ENCODE measurements at regions not wholly inside any gene's neighbourhood (a gene's known extent, or its start where the extent isn't known, plus 50 kb on each side); places are given as distances from the start of the nearest gene placed in this dataset.

DNA sequence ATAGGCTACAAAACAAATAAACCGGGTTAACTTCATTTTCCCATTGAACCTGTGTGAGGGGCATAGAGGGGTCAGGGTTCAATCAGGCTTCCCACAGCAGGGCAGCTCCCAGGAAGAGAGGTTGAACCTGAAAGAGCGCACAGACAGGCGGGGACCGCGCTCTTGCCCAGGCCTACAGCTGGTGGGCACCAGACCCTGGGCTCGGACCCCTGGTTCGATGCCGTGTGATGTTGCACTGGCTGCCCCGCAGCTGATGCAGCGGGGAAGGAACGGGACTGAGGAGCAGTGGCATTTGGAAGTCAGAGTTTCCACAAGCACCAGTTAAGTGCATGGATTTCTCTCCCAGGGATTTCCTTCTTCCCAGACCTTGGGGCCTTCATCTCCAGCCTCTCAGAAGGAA lies 72.6 kb upstream of the INSIG1 start:
- CTCF ChIA-PET = no interaction called here
- TF ChIP-seq, protein P1, sequence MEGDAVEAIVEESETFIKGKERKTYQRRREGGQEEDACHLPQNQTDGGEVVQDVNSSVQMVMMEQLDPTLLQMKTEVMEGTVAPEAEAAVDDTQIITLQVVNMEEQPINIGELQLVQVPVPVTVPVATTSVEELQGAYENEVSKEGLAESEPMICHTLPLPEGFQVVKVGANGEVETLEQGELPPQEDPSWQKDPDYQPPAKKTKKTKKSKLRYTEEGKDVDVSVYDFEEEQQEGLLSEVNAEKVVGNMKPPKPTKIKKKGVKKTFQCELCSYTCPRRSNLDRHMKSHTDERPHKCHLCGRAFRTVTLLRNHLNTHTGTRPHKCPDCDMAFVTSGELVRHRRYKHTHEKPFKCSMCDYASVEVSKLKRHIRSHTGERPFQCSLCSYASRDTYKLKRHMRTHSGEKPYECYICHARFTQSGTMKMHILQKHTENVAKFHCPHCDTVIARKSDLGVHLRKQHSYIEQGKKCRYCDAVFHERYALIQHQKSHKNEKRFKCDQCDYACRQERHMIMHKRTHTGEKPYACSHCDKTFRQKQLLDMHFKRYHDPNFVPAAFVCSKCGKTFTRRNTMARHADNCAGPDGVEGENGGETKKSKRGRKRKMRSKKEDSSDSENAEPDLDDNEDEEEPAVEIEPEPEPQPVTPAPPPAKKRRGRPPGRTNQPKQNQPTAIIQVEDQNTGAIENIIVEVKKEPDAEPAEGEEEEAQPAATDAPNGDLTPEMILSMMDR (IDR thresholded peaks at IDR 0.05; ENCODE audit: insufficient read depth, low read length, missing control alignments) = no peak
- POLR2A ChIA-PET = no interaction called here
- H3K4me3 ChIP-seq (ENCODE audit: low read depth, low read length) = no peak overlapping the region
- DNase-seq (ENCODE audit: low read depth, low spot score) = no peak

DNA sequence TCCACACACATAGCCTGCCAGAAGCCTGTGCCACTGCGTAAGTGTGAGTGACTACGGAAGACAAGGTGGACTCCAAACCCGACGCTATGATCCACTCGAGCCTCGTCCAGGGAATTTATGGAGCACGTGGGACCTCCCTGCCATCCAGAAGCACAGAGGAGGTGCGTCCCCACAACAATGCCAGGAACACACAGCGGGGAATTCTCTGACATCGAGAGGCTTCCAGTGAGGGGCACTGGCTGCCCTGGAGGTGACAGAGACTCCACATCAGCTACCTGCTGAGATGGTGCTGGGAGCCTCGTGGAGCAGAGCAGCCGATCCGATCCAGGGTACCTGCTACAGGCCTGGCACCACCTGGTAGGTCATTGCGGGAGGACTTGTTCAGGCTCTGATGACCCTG lies 72.2 kb upstream of the INSIG1 start:
- no peak overlapping the region for H3K4me3 ChIP-seq (ENCODE audit: low read depth, low read length)
- no peak for DNase-seq (ENCODE audit: low read depth, low spot score)
- CTCF ChIA-PET = no interaction called here
- POLR2A ChIA-PET = no interaction called here
- TF ChIP-seq, protein P1 (IDR thresholded peaks at IDR 0.05; ENCODE audit: insufficient read depth, low read length, missing control alignments) = no peak

DNA sequence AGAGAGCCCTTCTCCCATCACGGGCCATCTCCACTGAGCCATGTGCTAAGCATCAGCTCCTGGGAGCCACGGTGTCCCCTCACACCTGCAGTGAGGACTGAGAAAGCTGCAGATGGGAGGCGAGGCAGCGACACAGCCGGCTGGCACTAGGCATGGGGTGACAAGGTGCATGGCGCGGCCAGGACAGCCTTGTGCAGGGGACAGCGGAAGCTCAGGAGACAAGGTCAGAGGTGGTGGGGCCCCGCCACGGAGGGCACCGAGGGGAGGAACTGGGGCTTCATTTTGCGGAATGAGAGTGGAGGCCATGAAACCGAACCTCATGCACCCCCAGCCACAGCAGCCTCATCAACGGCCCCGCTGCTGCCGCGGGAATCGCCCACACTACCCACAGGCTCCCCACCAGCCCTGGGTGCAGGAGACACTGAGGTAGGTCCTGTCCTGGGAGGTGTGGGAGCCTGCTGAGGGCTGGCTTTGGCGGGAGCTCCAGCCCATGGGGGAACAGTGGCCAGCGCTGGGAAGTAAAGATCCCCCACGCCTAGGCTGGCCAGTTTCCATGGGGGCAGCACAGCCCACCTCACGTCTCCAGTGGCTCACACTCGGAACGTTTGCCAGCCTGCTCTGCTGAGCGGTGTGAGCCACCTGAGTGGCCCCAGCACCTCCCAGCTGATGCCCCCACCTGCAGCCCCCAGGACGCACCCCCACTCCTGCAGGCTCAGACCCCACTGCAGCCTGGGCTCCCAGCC lies 71.2 kb upstream of the INSIG1 start:
- H3K4me3 ChIP-seq (ENCODE audit: low read depth, low read length) = no peak overlapping the region
- ChIA-PET CTCF (interaction anchor here (0.7 kb wide), 1 partner anchor 36 kb away, joined by 3 read pairs; no protein-coding TSS in a partner anchor), POLR2A (no interaction called here)
- no peak for DNase-seq (ENCODE audit: low read depth, low spot score)
- TF ChIP-seq, protein P1 (IDR thresholded peaks at IDR 0.05; ENCODE audit: insufficient read depth, low read length, missing control alignments) = no peak

DNA sequence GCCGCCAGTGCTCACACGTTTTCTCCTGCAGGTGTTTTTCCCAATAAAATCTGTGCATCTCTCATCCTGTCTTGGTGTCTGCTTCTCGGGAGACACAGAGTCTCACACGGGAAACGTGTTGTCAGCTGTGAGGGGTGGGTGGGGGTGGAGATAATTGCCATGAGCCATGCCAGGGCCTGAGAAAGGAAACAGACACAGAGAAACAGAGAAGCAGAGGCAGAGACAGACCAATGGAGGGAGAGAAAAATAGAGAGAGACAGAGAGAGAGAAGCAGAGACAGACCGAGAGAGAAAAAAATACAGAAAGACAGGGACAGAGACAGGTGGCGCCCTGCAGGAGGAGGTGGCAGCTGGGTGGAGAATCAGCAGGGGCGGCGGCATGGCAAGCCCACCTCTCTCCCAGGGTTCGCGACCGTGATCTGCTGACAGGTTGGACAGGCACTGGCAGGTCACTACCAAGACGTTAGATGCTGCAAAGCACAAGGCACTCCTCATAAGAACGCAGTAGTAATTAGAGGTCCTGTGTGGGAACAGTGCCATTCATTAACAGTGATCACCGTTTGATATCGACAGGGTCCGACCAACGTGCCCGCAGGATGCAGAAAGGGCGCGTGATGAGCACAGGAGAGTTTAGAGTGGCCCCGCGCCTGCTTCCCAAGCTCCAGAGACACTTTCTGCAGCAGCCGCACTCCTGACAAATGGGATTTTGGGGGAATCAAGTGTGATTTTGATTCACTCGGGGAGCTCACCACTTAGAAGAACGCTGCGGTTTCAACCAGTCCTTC lies 70.5 kb upstream of the INSIG1 start:
- TF ChIP-seq, protein P1 (IDR thresholded peaks at IDR 0.05; ENCODE audit: insufficient read depth, low read length, missing control alignments) = no peak
- POLR2A ChIA-PET = no interaction called here
- CTCF ChIA-PET = interaction anchor here (0.7 to 1.5 kb wide), 3 partner anchors 15 to 36 kb away, joined by 3 read pairs; no protein-coding TSS in a partner anchor
- DNase-seq (ENCODE audit: low read depth, low spot score) = no peak
- no peak overlapping the region for H3K4me3 ChIP-seq (ENCODE audit: low read depth, low read length)

DNA sequence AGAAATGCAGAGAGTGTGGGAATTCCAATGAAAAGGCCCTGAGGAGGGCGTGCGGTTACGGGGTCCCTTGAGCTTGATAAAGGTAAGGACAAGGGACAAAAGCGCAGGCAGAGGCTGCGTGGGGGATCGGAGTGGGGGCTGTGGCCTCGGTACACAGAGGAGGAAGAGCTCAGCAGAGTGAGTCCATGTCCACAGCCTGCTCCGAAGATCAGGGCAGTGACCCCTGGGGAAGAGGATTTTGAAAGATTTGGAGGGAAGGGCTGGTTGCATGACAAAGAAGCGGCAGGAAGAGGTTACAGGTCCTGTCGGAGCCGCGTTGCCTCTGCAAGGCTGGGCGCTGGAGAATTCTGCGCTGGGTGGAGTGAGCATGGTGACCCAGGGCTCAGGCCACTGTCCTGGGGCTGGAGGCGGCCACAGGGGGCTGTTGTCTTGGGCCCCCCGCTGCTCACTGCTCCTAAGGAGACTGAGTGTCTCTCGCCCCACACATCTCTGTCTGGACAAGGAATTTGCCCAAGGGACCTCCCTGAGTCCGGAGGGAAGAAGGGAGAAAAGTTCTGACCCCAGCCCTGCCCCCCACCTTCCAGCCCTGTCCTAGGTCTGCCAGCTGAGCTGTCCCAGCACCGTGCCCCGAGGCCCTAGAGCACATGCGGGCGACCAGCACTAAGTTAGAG lies 69.8 kb upstream of the INSIG1 start:
- TF ChIP-seq, protein P1 (IDR thresholded peaks at IDR 0.05; ENCODE audit: insufficient read depth, low read length, missing control alignments) = no peak
- ChIA-PET CTCF (interaction anchor here (0.9 to 1.5 kb wide), 3 partner anchors 12 to 15 kb away, joined by 3 read pairs; no protein-coding TSS in a partner anchor), POLR2A (no interaction called here)
- no peak overlapping the region for H3K4me3 ChIP-seq (ENCODE audit: low read depth, low read length)
- DNase-seq (ENCODE audit: low read depth, low spot score) = no peak

DNA sequence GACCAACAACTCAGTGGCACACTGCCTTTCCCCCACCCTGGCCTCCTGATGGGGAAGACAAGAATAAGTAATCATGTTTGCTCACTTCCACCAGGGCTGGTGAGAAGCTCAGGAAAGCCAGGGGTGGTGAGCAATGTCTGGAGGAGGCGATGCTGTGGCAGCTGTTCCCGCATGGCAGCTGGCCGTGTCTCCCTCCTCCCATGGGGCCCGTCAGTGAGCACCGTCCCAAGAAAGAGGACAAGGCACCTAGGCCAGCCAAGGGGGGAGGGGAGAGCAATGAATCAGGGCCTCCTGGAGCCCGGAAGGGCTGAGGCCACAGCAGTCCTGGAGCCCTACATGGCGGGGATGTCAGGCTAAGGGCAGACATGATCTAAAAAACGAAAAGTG lies 69.2 kb upstream of the INSIG1 start:
- CTCF ChIA-PET = interaction anchor here (1.0 to 1.9 kb wide), 4 partner anchors 11 to 38 kb away, joined by 3 to 8 read pairs (median 5); no protein-coding TSS in a partner anchor

More for the DNA sequence above, 69.2 kb upstream of the INSIG1 start:
- TF ChIP-seq, protein P1 (IDR thresholded peaks at IDR 0.05; ENCODE audit: insufficient read depth, low read length, missing control alignments) = no peak
- no peak overlapping the region for H3K4me3 ChIP-seq (ENCODE audit: low read depth, low read length)
- DNase-seq (ENCODE audit: low read depth, low spot score) = no peak
- POLR2A ChIA-PET = no interaction called here

Data from AG04449 (cell line).